H9 (cell line): ENCODE measurements at regions not wholly inside any gene's neighbourhood (a gene's known extent, or its start where the extent isn't known, plus 50 kb on each side); places are given as distances from the start of the nearest gene placed in this dataset.

Source experiments
- DNase-seq: peaks from one replicate; pipeline ENCODE4 v3.0.0-alpha.2; 2017
- H2AFZ ChIP-seq: one replicate; pipeline ENCODE4 v1.6.1; 2013; ENCODE audit warnings: mild to moderate bottlenecking, low read length, control low read depth, moderate library complexity
- H2AK5ac ChIP-seq: 2 replicates; pipeline ENCODE4 v1.6.1; 2013; ENCODE audit warnings: low read length, control low read depth, mixed read lengths; ENCODE audit not compliant: insufficient read length
- H2BK120ac ChIP-seq: one replicate; pipeline ENCODE4 v1.6.1; 2013; ENCODE audit warnings: low read depth, mild to moderate bottlenecking, low read length, control low read depth, inconsistent platforms; ENCODE audit not compliant: poor library complexity, severe bottlenecking
- H2BK12ac ChIP-seq: 2 replicates; pipeline ENCODE4 v1.6.1; 2013; ENCODE audit warnings: low read length, control low read depth, mixed read lengths, low read depth; ENCODE audit not compliant: insufficient read length
- H2BK15ac ChIP-seq: 2 replicates; pipeline ENCODE4 v1.6.1; 2013; ENCODE audit warnings: low read depth, low read length, control low read depth
- H2BK20ac ChIP-seq: one replicate; pipeline ENCODE4 v1.6.1; 2013; ENCODE audit warnings: low read depth, mild to moderate bottlenecking, low read length, control low read depth, inconsistent platforms; ENCODE audit not compliant: poor library complexity, severe bottlenecking
- H2BK5ac ChIP-seq: 2 replicates; pipeline ENCODE4 v1.6.1; 2013; ENCODE audit warnings: low read length, control low read depth, mixed read lengths; ENCODE audit not compliant: insufficient read length
- H3K14ac ChIP-seq: 2 replicates; pipeline ENCODE4 v1.6.1; 2013; ENCODE audit warnings: low read length, control low read depth; ENCODE audit not compliant: insufficient read depth
- H3K18ac ChIP-seq: 2 replicates; pipeline ENCODE4 v1.6.1; 2013; ENCODE audit warnings: low read depth, mild to moderate bottlenecking, mixed read lengths, low read length, control low read depth; ENCODE audit not compliant: insufficient read length
- H3K23ac ChIP-seq: 2 replicates; pipeline ENCODE4 v1.6.1; 2013; ENCODE audit warnings: low read length, control low read depth, mixed read lengths, low read depth; ENCODE audit not compliant: insufficient read length
- H3K23me2 ChIP-seq: 2 replicates; pipeline ENCODE4 v1.6.1; 2013; ENCODE audit warnings: low read depth, mild to moderate bottlenecking, mixed read lengths, low read length, control low read depth; ENCODE audit not compliant: insufficient read length, poor library complexity, severe bottlenecking
- H3K27ac ChIP-seq: 2 replicates; pipeline ENCODE4 v1.5.1; 2013; ENCODE audit warnings: low read length, control low read depth, mixed read lengths, low read depth; ENCODE audit not compliant: insufficient read length
- H3K27me3 ChIP-seq: 2 replicates; pipeline ENCODE4 v1.6.1; 2013; ENCODE audit warnings: low read length, control low read depth, inconsistent platforms; ENCODE audit not compliant: insufficient read depth
- H3K4ac ChIP-seq: 2 replicates; pipeline ENCODE4 v1.6.1; 2013; ENCODE audit warnings: low read depth, mild to moderate bottlenecking, control low read depth, inconsistent platforms, low read length, moderate library complexity
- H3K4me1 ChIP-seq: 2 replicates; pipeline ENCODE4 v1.6.1; 2013; ENCODE audit warnings: low read length, control low read depth, inconsistent platforms; ENCODE audit not compliant: insufficient read depth
- H3K4me2 ChIP-seq: 2 replicates; pipeline ENCODE4 v1.6.1; 2013; ENCODE audit warnings: low read length, control low read depth, mixed read lengths; ENCODE audit not compliant: insufficient read length, insufficient read depth
- H3K56ac ChIP-seq: 2 replicates; pipeline ENCODE4 v1.6.1; 2013; ENCODE audit warnings: low read depth, mild to moderate bottlenecking, mixed read lengths, low read length, control low read depth; ENCODE audit not compliant: insufficient read length
- H3K79me1 ChIP-seq: 2 replicates; pipeline ENCODE4 v1.6.1; 2013; ENCODE audit warnings: low read depth, mild to moderate bottlenecking, moderate library complexity, low read length, control low read depth, inconsistent platforms; ENCODE audit not compliant: insufficient read depth, poor library complexity, severe bottlenecking
- H3K79me2 ChIP-seq: 2 replicates; pipeline ENCODE4 v1.6.1; 2013; ENCODE audit warnings: low read length, control low read depth, inconsistent platforms; ENCODE audit not compliant: insufficient read depth
- H3K9ac ChIP-seq: 2 replicates; pipeline ENCODE4 v1.6.1; 2013; ENCODE audit warnings: low read length, control low read depth, mixed read lengths; ENCODE audit not compliant: insufficient read length; ENCODE audit errors: extremely low read depth
- H3K9me3 ChIP-seq: one replicate; pipeline ENCODE4 v1.6.1; 2013; ENCODE audit warnings: low read depth, low read length, inconsistent platforms; ENCODE audit not compliant: control insufficient read depth
- H3T11ph ChIP-seq: one replicate; pipeline ENCODE4 v1.6.1; 2013; ENCODE audit warnings: mild to moderate bottlenecking, low read length, control low read depth, inconsistent platforms
- H4K20me1 ChIP-seq: one replicate; pipeline ENCODE4 v1.6.1; 2013; ENCODE audit not compliant: control insufficient read depth, insufficient read length, insufficient read depth
- H4K5ac ChIP-seq: 2 replicates; pipeline ENCODE4 v1.6.1; 2013; ENCODE audit warnings: low read depth, mild to moderate bottlenecking, mixed read lengths, low read length, control low read depth; ENCODE audit not compliant: insufficient read length
- H4K8ac ChIP-seq: replicated peaks from 2 replicates; pipeline ENCODE4 v1.6.1; 2013; ENCODE audit warnings: low read length, control low read depth, mixed read lengths, low read depth; ENCODE audit not compliant: insufficient read length
- H4K91ac ChIP-seq: 2 replicates; pipeline ENCODE4 v1.6.1; 2013; ENCODE audit warnings: low read depth, mild to moderate bottlenecking, moderate library complexity, mixed read lengths, low read length, control low read depth; ENCODE audit not compliant: insufficient read length
- H3K27ac Mint-ChIP-seq, 3 experiments: 2 replicates in 2 of 3; 3 replicates in 1 of 3; pipeline ENCODE4 v1.8.0; 2020 to 2021; ENCODE audit warnings: mixed read lengths in 3 of 3, mild to moderate bottlenecking in 1 of 3, moderate library complexity in 1 of 3
- H3K27me3 Mint-ChIP-seq: 2 replicates; pipeline ENCODE4 v1.8.0; 2021; ENCODE audit warnings: low read depth, mild to moderate bottlenecking, moderate library complexity, mixed read lengths
- H3K36me3 Mint-ChIP-seq, 3 experiments: 2 replicates in 2 of 3; 3 replicates in 1 of 3; pipeline ENCODE4 v1.8.0; 2020 to 2021; ENCODE audit warnings: low read depth in 3 of 3, mixed read lengths in 3 of 3; ENCODE audit not compliant: insufficient read depth in 1 of 3
- H3K4me1 Mint-ChIP-seq, 2 experiments: 2 replicates each; pipeline ENCODE4 v1.8.0; 2020; ENCODE audit warnings: mixed read lengths in 2 of 2
- H3K4me3 Mint-ChIP-seq, 2 experiments: 2 replicates in 1 of 2; 3 replicates in 1 of 2; pipeline ENCODE4 v1.8.0; 2020 to 2021; ENCODE audit warnings: mild to moderate bottlenecking in 2 of 2, mixed read lengths in 2 of 2, moderate library complexity in 1 of 2
- H3K9me3 Mint-ChIP-seq, 2 experiments: 2 replicates in 1 of 2; 3 replicates in 1 of 2; pipeline ENCODE4 v1.8.0; 2020; ENCODE audit warnings: mild to moderate bottlenecking in 2 of 2, mixed read lengths in 2 of 2, moderate library complexity in 1 of 2
- CTCF ChIP-seq: fragments of 200-600 bp; sonication (generic); conservative IDR thresholded peaks from 3 replicates; pipeline ENCODE4 v1.8.0; 2021; ENCODE audit warnings: antibody characterized with exemption, mild to moderate bottlenecking
- WGBS: extraction: QIAGEN DNeasy Blood & Tissue Kit; methylation state at CpG from one replicate; pipeline ENCODE4 v1.1.7; 2013; ENCODE audit warnings: missing lambda C conversion rate, low lambda C conversion rate, mixed read lengths; ENCODE audit not compliant: insufficient read length; ENCODE audit errors: extremely low coverage; 5-methylcytosine and 5-hydroxymethylcytosine counted together

GRCh38 chr7:85396676-85397075 lies 209.8 kb upstream of the SEMA3D start:
- Histone ChIP-seq H3K4me2 (no peak overlapping the region), H3K14ac (no peak overlapping the region), H2BK15ac (no peak overlapping the region), H4K5ac (no peak overlapping the region), H3K79me2 (no peaks in the 10 kb centered on the region), H3K9ac (no peak overlapping the region), H2BK12ac (no peak overlapping the region), H3K4me1 (no peaks in the 10 kb centered on the region; the same call in 1 of the 2 replicates), H2AFZ (no peak overlapping the region), H4K20me1 (no peaks in the 10 kb centered on the region), H2BK120ac (no peak overlapping the region), H2AK5ac (no peak overlapping the region), H3K23me2 (no peaks in the 10 kb centered on the region), H3K56ac (no peak overlapping the region), H3K79me1 (no peaks in the 10 kb centered on the region), H3K27ac (no peak overlapping the region), H2BK20ac (no peak overlapping the region), H3K9me3 (no peaks in the 10 kb centered on the region), H3K18ac (no peak overlapping the region), H3K23ac (no peak overlapping the region), H3T11ph (no peak overlapping the region), H3K27me3 (no peaks in the 10 kb centered on the region), H4K8ac (no peak overlapping the region), H3K4ac (no peak overlapping the region), H4K91ac (no peak overlapping the region), H2BK5ac (no peak overlapping the region)
- Mint-ChIP-seq H3K9me3 (peaks cover 14% of the 10 kb centered on the region in 2 experiments; a peak in 4 of 5 replicates), H3K36me3 (peaks cover 6 to 15% (median 7%) of the 10 kb centered on the region in 3 experiments; a peak in 6 of 7 replicates), H3K4me1 (peaks cover 17 to 33% of the 10 kb centered on the region in 2 experiments), H3K4me3 (no peak overlapping the region), H3K27ac (no peak overlapping the region), H3K27me3 (no peaks in the 10 kb centered on the region)
- DNase-seq: peak; percentile 34
- no peak for TF ChIP-seq CTCF
- WGBS: no CpG with 5 or more reads among the region's 1 CpG
